ENCODE measurements at regions not wholly inside any gene's neighbourhood (a gene's known extent, or its start where the extent isn't known, plus 50 kb on each side); places are given as distances from the start of the nearest gene placed in this dataset.

GRCh38 chr2:18690342-18690741 lies 101.0 kb upstream of the NT5C1B start (continued):
- no peak for TF ChIP-seq ZNF511 (CRISPR knock-in tag; IDR thresholded peaks at IDR 0.05)
- TF ChIP-seq ZKSCAN1 (IDR thresholded peaks at IDR 0.05; ENCODE audit: low read depth, low read length): no peak

GRCh38 chr2:18684206-18685038 lies 95.1 kb upstream of the NT5C1B start:
- DNase-seq (ENCODE audit: extremely low read depth in 1 of 4, low spot score in 3 of 4): no peak
- no peaks in the 10 kb centered on the region for H4K20me1 ChIP-seq (replicated peaks; ENCODE audit: control insufficient read depth, insufficient read depth, low read length)
- H3K9ac ChIP-seq (ENCODE audit: insufficient read depth in 1 of 2, low read depth in 2 of 2, low read length in 2 of 2): no peak overlapping the region
- CTCF ChIA-PET (ENCODE audit: low intra/inter-chr PET ratio): no interaction called here
- H3K9me1 ChIP-seq (ENCODE audit: control insufficient read depth, insufficient read depth, low read length): no peaks in the 10 kb centered on the region
- no peaks in the 10 kb centered on the region for H3K36me3 ChIP-seq (ENCODE audit: control insufficient read depth, insufficient read depth, low read length)
- TF ChIP-seq SMARCC2 (IDR thresholded peaks at IDR 0.05; ENCODE audit: low read depth): no peak
- TF ChIP-seq AFF1 (IDR thresholded peaks at IDR 0.05; ENCODE audit: low read depth in 1 of 2, partially characterized antibody in 2 of 2): no peak
- TF ChIP-seq RAD21 (CRISPR knock-in tag; conservative IDR thresholded peaks at IDR 0.05 in 1 of 2, IDR thresholded peaks at IDR 0.05 in 1 of 2): no peak
- TF ChIP-seq SAFB2 (IDR thresholded peaks at IDR 0.05; ENCODE audit: borderline replicate concordance, low read depth, low read length, severe bottlenecking): no peak
- no peak for TF ChIP-seq GTF3C2 (IDR thresholded peaks at IDR 0.05; ENCODE audit: borderline replicate concordance, extremely low read depth, insufficient read length)
- no peak overlapping the region for H3K27ac ChIP-seq (ENCODE audit: extremely low read depth, low read depth, low read length)
- no peaks in the 10 kb centered on the region for H3K79me2 ChIP-seq (ENCODE audit: control insufficient read depth, insufficient read depth, low read length)
- POLR2A ChIA-PET: no interaction called here
- in situ Hi-C loops (cut with MboI): no loop called here
- no peak for FAIRE-seq
- H2AFZ ChIP-seq (ENCODE audit: low read depth, low read length): no peak overlapping the region
- H3K4me1 ChIP-seq (replicated peaks in 1 of 2; ENCODE audit: control insufficient read depth in 2 of 2, insufficient read depth in 2 of 2, low read length in 2 of 2): no peaks in the 10 kb centered on the region
- H3K4me2 ChIP-seq (ENCODE audit: insufficient read depth, low read length): no peak overlapping the region
- ATAC-seq: no peak
- WGBS (ENCODE audit: insufficient coverage, low coverage, missing lambda C conversion rate): 0% methylated on average over 2 of the region's 2 CpGs
- no peaks in the 10 kb centered on the region for H3K9me3 ChIP-seq (replicated peaks; ENCODE audit: control insufficient read depth, insufficient read depth, low read depth, low read length)
- H3K4me3 ChIP-seq: no peak overlapping the region
- intact Hi-C loops (cut with micrococcal nuclease): no loop called here
- H3K27me3 ChIP-seq (ENCODE audit: control insufficient read depth in 2 of 2, insufficient read depth in 2 of 2, low read length in 2 of 2): no peaks in the 10 kb centered on the region
- no TSS peak for BruUV-seq (replicated peaks)
